MCF 10A (cell line): ENCODE measurements at regions not wholly inside any gene's neighbourhood (a gene's known extent, or its start where the extent isn't known, plus 50 kb on each side); places are given as distances from the start of the nearest gene placed in this dataset.

Source experiments
- BruUV-seq: library from RNA; stranded (reverse); fragments of 400-500 nt; replicated peaks from 2 replicates; lab custom pipeline; 2021; lab: Mats Ljungman, UMichigan
- CTCF ChIA-PET: fragments of 300-600 bp; sonication (Branson Sonifier 250); formaldehyde crosslinking; extraction: SDS; loops from one replicate; lab custom pipeline; 2021; ENCODE audit warnings: antibody characterized with exemption, inconsistent platforms; lab: Yijun Ruan, JAX
- POLR2A ChIA-PET: fragments of 300-600, 350-650 bp; sonication (Branson Sonifier 250); formaldehyde crosslinking; extraction: SDS; loops from one replicate; lab custom pipeline; 2020; ENCODE audit warnings: antibody characterized with exemption, inconsistent platforms; lab: Yijun Ruan, JAX
- DNase-seq: peaks from one replicate; pipeline ENCODE4 v3.0.0-alpha.2; 2018; ENCODE audit not compliant: unreplicated experiment
- H3K27ac Mint-ChIP-seq: one replicate; pipeline ENCODE4 v1.8.0; 2022; ENCODE audit warnings: mild to moderate bottlenecking, low read depth, mixed read lengths; ENCODE audit not compliant: unreplicated experiment
- H3K27me3 Mint-ChIP-seq: one replicate; pipeline ENCODE4 v1.8.0; 2022; ENCODE audit warnings: mixed read lengths; ENCODE audit not compliant: insufficient read depth, unreplicated experiment
- H3K36me3 Mint-ChIP-seq: one replicate; pipeline ENCODE4 v1.8.0; 2022; ENCODE audit warnings: mild to moderate bottlenecking, moderate library complexity, mixed read lengths; ENCODE audit not compliant: insufficient read depth, unreplicated experiment
- H3K4me1 Mint-ChIP-seq: one replicate; pipeline ENCODE4 v1.8.0; 2022; ENCODE audit warnings: mixed read lengths; ENCODE audit not compliant: insufficient read depth, unreplicated experiment
- H3K4me3 Mint-ChIP-seq: one replicate; pipeline ENCODE4 v1.8.0; 2022; ENCODE audit warnings: mild to moderate bottlenecking, moderate library complexity, mixed read lengths; ENCODE audit not compliant: unreplicated experiment
- H3K9me3 Mint-ChIP-seq: one replicate; pipeline ENCODE4 v1.8.0; 2022; ENCODE audit warnings: mixed read lengths; ENCODE audit not compliant: unreplicated experiment
- intact Hi-C: fragments of 100-400 bp; cut with micrococcal nuclease; formaldehyde crosslinking; loops from 2 replicates; pipeline ENCODE4 v1.14.1; 2022
- TF ChIP-seq, protein P1 (sequence below): fragments of 200-600 bp; IDR thresholded peaks from one replicate; pipeline ENCODE4 v1.8.0; 2022; ENCODE audit warnings: antibody characterized with exemption, mild to moderate bottlenecking; ENCODE audit not compliant: unreplicated experiment

DNA sequence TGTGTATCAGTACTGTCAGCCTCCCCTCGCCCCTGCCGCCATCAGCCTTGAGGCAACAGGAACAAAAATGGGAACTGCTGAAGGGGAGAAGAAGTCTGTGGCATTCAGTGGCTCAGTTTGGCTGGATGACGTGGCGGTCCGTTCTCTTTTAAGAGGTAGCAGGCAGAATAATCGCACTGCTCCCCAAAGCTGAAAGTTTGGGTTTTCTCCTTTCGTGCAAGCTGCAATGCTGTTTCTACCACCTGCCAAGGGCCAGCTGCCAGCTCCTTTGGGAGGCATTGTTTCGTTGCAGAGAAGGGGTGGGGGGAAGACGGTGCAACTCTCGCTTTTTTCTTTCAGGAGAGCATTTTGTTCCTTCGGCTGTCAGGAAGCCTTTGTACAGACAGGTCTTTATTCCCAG, 369.6 kb upstream of the RORA start:
- Mint-ChIP-seq H3K36me3 (no peaks in the 10 kb centered on the region), H3K4me1 (peaks cover 6% of the 10 kb centered on the region), H3K27me3 (peaks cover 28% of the 10 kb centered on the region), H3K4me3 (no peak overlapping the region), H3K9me3 (no peaks in the 10 kb centered on the region), H3K27ac (no peak overlapping the region)
- CTCF ChIA-PET, result no interaction called here
- POLR2A ChIA-PET, result no interaction called here
- BruUV-seq, result no TSS peak
- intact Hi-C loops, result no loop called here
- TF ChIP-seq, protein P1, sequence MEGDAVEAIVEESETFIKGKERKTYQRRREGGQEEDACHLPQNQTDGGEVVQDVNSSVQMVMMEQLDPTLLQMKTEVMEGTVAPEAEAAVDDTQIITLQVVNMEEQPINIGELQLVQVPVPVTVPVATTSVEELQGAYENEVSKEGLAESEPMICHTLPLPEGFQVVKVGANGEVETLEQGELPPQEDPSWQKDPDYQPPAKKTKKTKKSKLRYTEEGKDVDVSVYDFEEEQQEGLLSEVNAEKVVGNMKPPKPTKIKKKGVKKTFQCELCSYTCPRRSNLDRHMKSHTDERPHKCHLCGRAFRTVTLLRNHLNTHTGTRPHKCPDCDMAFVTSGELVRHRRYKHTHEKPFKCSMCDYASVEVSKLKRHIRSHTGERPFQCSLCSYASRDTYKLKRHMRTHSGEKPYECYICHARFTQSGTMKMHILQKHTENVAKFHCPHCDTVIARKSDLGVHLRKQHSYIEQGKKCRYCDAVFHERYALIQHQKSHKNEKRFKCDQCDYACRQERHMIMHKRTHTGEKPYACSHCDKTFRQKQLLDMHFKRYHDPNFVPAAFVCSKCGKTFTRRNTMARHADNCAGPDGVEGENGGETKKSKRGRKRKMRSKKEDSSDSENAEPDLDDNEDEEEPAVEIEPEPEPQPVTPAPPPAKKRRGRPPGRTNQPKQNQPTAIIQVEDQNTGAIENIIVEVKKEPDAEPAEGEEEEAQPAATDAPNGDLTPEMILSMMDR, result no peak
- DNase-seq, result no peak

DNA sequence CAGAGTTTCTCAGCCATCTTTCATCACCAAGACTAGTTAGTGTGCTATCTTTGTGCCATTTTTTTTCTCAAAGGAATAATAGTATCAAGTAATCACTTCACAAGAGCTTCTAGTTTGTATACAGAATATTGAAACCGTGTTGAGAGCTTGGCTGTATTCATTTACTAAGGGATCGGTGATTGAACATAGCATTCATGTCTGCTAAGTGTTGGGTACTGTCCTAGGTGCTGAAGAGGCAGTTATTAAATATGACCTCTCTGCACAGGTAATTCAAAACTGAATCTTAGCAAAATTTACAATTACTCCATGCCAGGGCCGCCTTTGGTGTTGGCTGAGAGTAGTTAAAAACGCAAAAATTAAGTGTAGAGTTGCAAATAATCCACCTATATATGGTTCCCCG, 355.3 kb upstream of the RORA start:
- DNase-seq, result peak; percentile 47
- Mint-ChIP-seq H3K4me1 (no peaks in the 10 kb centered on the region), H3K9me3 (no peaks in the 10 kb centered on the region), H3K27me3 (peaks cover 3% of the 10 kb centered on the region), H3K27ac (no peak overlapping the region), H3K4me3 (no peak overlapping the region), H3K36me3 (no peaks in the 10 kb centered on the region)
- CTCF ChIA-PET, result no interaction called here
- intact Hi-C loops, result no loop called here
- TF ChIP-seq, protein P1, result no peak
- BruUV-seq, result no TSS peak
- POLR2A ChIA-PET, result no interaction called here

DNA sequence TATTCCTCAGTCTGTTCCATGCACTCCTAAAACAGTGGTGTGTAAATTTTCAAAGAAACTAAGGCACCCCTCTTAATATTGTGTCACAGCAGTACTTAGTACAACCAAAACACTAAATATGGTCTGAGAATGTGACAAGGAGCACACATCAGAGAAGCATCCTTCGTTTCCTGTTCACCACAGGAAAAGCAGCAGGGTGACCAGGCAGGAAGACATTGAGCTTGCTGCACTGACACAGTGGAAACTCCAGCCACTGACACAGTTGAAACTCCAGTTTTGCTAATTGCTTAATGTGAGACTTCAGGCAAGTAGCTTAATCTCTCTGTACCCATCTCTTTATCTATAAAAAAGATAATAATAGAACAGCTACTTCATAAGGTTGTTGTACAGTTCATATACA, 353.0 kb upstream of the RORA start:
- no TSS peak for BruUV-seq
- intact Hi-C loops, result no loop called here
- TF ChIP-seq, protein P1, result no peak
- ChIA-PET POLR2A (no interaction called here), CTCF (no interaction called here)
- Mint-ChIP-seq H3K4me3 (no peak overlapping the region), H3K27me3 (peaks cover 4% of the 10 kb centered on the region), H3K4me1 (no peaks in the 10 kb centered on the region), H3K36me3 (no peaks in the 10 kb centered on the region), H3K9me3 (no peaks in the 10 kb centered on the region), H3K27ac (no peak overlapping the region)
- DNase-seq, result no peak

DNA sequence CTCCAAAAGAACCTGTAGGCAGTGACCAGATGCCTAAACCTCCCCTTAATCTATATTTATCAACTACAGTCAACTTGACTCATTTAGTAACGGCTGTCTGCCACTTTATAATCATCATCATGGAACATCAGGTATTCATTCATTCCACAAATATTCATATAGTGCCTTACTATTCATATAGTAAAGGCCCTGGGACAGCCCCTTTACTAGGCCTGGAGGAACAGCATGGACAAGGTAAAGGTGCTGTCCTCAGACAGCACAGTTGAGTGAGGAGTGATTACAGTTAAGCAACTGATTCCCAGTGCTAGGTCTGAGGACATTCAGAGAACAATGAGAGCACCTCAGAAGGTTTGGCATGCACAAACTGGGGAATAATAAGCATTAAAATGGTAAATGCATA, 346.5 kb upstream of the RORA start:
- Mint-ChIP-seq H3K4me1 (no peaks in the 10 kb centered on the region), H3K36me3 (no peaks in the 10 kb centered on the region), H3K27ac (no peak overlapping the region), H3K9me3 (no peaks in the 10 kb centered on the region), H3K27me3 (peaks cover 26% of the 10 kb centered on the region), H3K4me3 (no peak overlapping the region)
- intact Hi-C loops, result no loop called here
- DNase-seq, result no peak
- TF ChIP-seq, protein P1, result no peak
- CTCF ChIA-PET, result no interaction called here
- no TSS peak for BruUV-seq
- POLR2A ChIA-PET, result interaction anchor here (1.6 kb wide), 1 partner anchor 17 kb away, joined by 3 read pairs; no protein-coding TSS in a partner anchor
